Lung (tissue), 11 donors: ENCODE measurements at regions not wholly inside any gene's neighbourhood (a gene's known extent, or its start where the extent isn't known, plus 50 kb on each side); places are given as distances from the start of the nearest gene placed in this dataset.
A peak's percentile ranks its signal among the peaks of the same experiment; 100 is the strongest.

ENCODE experiments used
- ATAC-seq: fragments of 200-7000 bp; cut with Tn5 transposase; one replicate; pipeline ENCODE4 v1.9.1; 2020; ENCODE audit warnings: moderate number of reproducible peaks; ENCODE audit not compliant: insufficient read depth, low FRiP score
- DNase-seq, 3 donors: peaks; one replicate each; pipeline ENCODE4 v3.0.0-alpha.2; 2013 to 2017
- H3K27ac ChIP-seq, 2 donors: one replicate each; pipeline ENCODE4 v1.5.1; 2013; ENCODE audit warnings: mild to moderate bottlenecking in 2 of 2, moderate library complexity in 2 of 2, control low read depth in 1 of 2, inconsistent platforms in 1 of 2, low read depth in 1 of 2, low read length in 1 of 2
- H3K27me3 ChIP-seq, 3 donors: one replicate each; pipeline ENCODE4 v1.5.1; 2013; ENCODE audit warnings: low read length in 2 of 3; ENCODE audit not compliant: control insufficient read depth in 3 of 3, insufficient read depth in 3 of 3
- H3K36me3 ChIP-seq, 4 donors: one replicate each; pipeline ENCODE4 v1.5.1; 2013; ENCODE audit warnings: low read length in 4 of 4, mild to moderate bottlenecking in 1 of 4, moderate library complexity in 1 of 4; ENCODE audit not compliant: control insufficient read depth in 4 of 4, insufficient read depth in 4 of 4
- H3K4me1 ChIP-seq, 5 donors: one replicate each; pipeline ENCODE4 v1.5.1; 2013; ENCODE audit warnings: low read length in 5 of 5, mild to moderate bottlenecking in 2 of 5, moderate library complexity in 1 of 5; ENCODE audit not compliant: control insufficient read depth in 5 of 5, insufficient read depth in 5 of 5
- H3K4me3 ChIP-seq: one replicate; pipeline ENCODE4 v1.5.1; 2013; ENCODE audit warnings: mild to moderate bottlenecking, control low read depth, moderate library complexity
- H3K9ac ChIP-seq, 2 donors: one replicate each; pipeline ENCODE4 v1.5.1; 2013; ENCODE audit warnings: low read length in 2 of 2, control low read depth in 1 of 2; ENCODE audit not compliant: insufficient read depth in 1 of 2
- H3K9me3 ChIP-seq, 4 donors: one replicate each; pipeline ENCODE4 v1.5.1; 2013; ENCODE audit warnings: low read length in 3 of 4, mild to moderate bottlenecking in 1 of 4, moderate library complexity in 1 of 4; ENCODE audit not compliant: control insufficient read depth in 4 of 4, insufficient read depth in 3 of 4
- WGBS, 2 donors: extraction: QIAGEN DNeasy Blood & Tissue Kit; methylation state at CpG; one replicate each; pipeline ENCODE4 v1.1.7; 2013; 5-methylcytosine and 5-hydroxymethylcytosine counted together
- TF ChIP-seq, protein P1 (sequence below): IDR thresholded peaks from 2 replicates; pipeline ENCODE4 v1.5.1; 2012; ENCODE audit warnings: mild to moderate bottlenecking; ENCODE audit errors: control extremely low read depth, extremely low read depth
- donor health status: control.
- donor health status: control.
- donor health status: Bipolar disorder and iron deficiency.
- donor health status: healthy.
- donor health status: DM: yes; HTN: yes; CAD: no.

DNA sequence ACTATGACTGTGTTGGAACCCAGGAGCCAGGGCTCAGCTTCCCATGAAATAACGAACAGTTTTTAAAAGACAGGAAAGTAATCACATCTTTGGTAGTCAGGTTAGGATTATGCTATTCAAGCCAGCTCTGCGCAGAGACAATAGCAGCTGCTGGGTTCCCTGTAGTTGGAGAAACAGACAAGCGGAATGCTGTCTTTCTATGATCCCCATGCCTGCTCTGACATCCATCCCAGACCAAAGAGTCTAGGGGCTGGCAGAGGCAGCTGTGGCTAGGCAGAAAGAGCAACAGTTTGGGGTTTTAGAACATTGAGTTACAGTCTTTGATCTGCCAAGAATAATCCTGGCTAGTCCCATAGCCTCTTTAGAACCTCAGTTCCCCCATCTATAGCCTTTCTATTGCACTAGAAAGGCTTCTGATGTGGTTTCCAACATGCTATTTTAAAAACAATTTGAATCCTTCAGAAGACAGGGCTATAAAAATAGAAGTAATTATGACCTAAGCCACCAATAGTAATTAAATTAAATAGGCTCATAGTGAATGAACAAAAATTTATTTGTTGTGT lies 146.8 kb downstream of the MTX2 start:
- H3K4me1 ChIP-seq: peaks cover 0 to 1% (median 0%) of the 10 kb centered on the region in 5 donors
- H3K4me3 ChIP-seq: no peak overlapping the region
- 91 to 93% methylated on average over 3 of the region's 3 CpGs for WGBS, 2 donors
- H3K9ac ChIP-seq: no peak overlapping the region
- ATAC-seq (no peak), DNase-seq (no peak)
- no peak overlapping the region for H3K27ac ChIP-seq
- TF ChIP-seq, protein P1, sequence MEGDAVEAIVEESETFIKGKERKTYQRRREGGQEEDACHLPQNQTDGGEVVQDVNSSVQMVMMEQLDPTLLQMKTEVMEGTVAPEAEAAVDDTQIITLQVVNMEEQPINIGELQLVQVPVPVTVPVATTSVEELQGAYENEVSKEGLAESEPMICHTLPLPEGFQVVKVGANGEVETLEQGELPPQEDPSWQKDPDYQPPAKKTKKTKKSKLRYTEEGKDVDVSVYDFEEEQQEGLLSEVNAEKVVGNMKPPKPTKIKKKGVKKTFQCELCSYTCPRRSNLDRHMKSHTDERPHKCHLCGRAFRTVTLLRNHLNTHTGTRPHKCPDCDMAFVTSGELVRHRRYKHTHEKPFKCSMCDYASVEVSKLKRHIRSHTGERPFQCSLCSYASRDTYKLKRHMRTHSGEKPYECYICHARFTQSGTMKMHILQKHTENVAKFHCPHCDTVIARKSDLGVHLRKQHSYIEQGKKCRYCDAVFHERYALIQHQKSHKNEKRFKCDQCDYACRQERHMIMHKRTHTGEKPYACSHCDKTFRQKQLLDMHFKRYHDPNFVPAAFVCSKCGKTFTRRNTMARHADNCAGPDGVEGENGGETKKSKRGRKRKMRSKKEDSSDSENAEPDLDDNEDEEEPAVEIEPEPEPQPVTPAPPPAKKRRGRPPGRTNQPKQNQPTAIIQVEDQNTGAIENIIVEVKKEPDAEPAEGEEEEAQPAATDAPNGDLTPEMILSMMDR: no peak
- H3K36me3 ChIP-seq: no peaks in the 10 kb centered on the region
- H3K27me3 ChIP-seq: no peaks in the 10 kb centered on the region
- no peaks in the 10 kb centered on the region for H3K9me3 ChIP-seq

DNA sequence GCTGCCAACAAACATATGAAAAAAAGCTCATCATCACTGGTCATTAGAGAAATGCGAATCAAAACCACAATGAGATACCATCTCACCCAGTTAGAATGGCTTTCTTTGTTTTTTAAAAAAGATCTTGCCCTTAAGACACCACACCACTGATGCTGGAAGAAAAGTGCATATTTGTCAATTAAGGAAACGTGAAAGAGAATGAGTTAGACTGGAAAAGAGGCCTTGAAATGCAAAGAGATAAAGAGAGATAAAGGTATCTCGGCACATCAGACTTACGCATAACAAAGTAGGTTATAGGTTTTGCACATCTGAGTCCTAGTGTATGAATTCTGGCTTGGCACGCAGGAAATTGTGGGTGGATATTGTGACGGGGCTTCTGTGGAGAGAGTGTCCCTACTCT lies 149.5 kb downstream of the MTX2 start:
- Histone ChIP-seq H3K4me3 (no peak overlapping the region), H3K36me3 (no peaks in the 10 kb centered on the region), H3K9ac (no peak overlapping the region), H3K9me3 (peaks cover 0 to 2% (median 0%) of the 10 kb centered on the region in 4 donors), H3K27ac (no peak overlapping the region), H3K4me1 (peaks cover 0 to 1% (median 0%) of the 10 kb centered on the region in 5 donors), H3K27me3 (no peaks in the 10 kb centered on the region)
- 93 to 94% methylated on average over 6 of the region's 6 CpGs for WGBS, 2 donors
- TF ChIP-seq, protein P1: no peak
- DNase-seq: no peak
- no peak for ATAC-seq

DNA sequence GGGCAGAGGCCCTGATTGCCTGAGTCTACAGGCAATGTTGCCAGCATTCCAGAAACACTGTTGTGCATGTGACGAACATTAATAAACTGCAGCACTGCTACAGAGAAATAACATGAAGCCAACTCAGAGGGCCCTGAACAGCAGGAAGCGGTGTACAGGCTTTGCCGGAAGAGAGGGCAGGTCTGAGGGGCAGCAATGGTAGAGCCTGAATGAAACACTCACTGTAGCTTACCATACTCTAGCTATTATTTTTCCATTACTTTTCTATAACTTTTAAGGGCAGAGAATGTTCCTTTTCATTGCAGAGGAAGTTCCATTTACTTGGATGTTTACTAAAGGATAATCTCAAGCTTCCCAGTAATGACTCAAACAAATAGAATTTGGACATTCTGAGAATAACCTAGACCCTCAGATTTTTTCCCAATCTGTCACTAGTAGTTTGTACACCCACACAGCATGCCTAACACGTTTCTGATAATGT lies 150.4 kb downstream of the MTX2 start:
- TF ChIP-seq, protein P1: no peak
- H3K9me3 ChIP-seq: peaks cover 0 to 2% (median 0%) of the 10 kb centered on the region in 4 donors
- no peaks in the 10 kb centered on the region for H3K27me3 ChIP-seq
- H3K9ac ChIP-seq: no peak overlapping the region
- WGBS, 2 donors: 69 to 78% methylated on average over 4 of the region's 4 CpGs
- H3K4me1 ChIP-seq: peaks cover 0 to 1% (median 0%) of the 10 kb centered on the region in 5 donors
- ATAC-seq (no peak), DNase-seq (peak in 2 of 3 donors; percentile 11 to 19)
- H3K4me3 ChIP-seq: no peak overlapping the region
- H3K36me3 ChIP-seq: no peaks in the 10 kb centered on the region
- H3K27ac ChIP-seq: no peak overlapping the region
